GM13977 (cell line): ENCODE measurements at regions not wholly inside any gene's neighbourhood (a gene's known extent, or its start where the extent isn't known, plus 50 kb on each side); places are given as distances from the start of the nearest gene placed in this dataset.

ENCODE experiments used
- DNase-seq: peaks from one replicate; pipeline ENCODE4 v3.0.0; 2012; ENCODE audit warnings: low spot score
- in situ Hi-C: fragments of 300-500 bp; cut with MboI; formaldehyde crosslinking; loops from one replicate; pipeline ENCODE4 v1.12.0; 2022; ENCODE audit warnings: low sequenced_read_pairs, low pct_unique_long_range_greater_than_20kb, mixed read lengths, inconsistent platforms; ENCODE audit not compliant: unreplicated experiment
- TF ChIP-seq, protein P1 (sequence below): IDR thresholded peaks from 2 replicates; pipeline ENCODE4 v1.5.1; 2012; ENCODE audit warnings: mild to moderate bottlenecking, control low read depth; ENCODE audit not compliant: insufficient read depth; ENCODE audit errors: extremely low read depth, missing control alignments

- TF ChIP-seq, protein P1, sequence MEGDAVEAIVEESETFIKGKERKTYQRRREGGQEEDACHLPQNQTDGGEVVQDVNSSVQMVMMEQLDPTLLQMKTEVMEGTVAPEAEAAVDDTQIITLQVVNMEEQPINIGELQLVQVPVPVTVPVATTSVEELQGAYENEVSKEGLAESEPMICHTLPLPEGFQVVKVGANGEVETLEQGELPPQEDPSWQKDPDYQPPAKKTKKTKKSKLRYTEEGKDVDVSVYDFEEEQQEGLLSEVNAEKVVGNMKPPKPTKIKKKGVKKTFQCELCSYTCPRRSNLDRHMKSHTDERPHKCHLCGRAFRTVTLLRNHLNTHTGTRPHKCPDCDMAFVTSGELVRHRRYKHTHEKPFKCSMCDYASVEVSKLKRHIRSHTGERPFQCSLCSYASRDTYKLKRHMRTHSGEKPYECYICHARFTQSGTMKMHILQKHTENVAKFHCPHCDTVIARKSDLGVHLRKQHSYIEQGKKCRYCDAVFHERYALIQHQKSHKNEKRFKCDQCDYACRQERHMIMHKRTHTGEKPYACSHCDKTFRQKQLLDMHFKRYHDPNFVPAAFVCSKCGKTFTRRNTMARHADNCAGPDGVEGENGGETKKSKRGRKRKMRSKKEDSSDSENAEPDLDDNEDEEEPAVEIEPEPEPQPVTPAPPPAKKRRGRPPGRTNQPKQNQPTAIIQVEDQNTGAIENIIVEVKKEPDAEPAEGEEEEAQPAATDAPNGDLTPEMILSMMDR = no peak
- no peak for DNase-seq
- in situ Hi-C loops = no loop called here
Observed at GRCh38 chr9:87102126-87102525, 154.8 kb upstream of the GAS1 start.

DNA sequence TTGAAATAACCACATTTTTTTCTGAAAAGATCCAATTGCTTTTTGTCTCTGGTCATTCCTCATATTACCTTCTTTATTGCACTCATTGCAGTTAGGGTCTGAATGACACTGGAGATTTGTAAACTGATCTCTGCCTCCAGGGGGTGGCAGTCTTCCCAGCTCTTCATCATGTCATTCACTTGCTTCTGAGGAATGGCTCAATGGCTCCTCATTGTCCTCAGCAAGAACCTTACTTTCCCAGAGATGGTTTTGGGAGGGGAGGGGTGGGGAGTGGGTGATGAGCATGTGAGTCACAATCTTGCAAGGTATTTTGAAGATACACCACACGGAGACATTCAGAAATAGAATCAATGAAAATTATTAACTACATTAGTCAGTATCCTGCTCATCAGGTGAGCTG is 159.8 kb upstream of the GAS1 start:
- TF ChIP-seq, protein P1 = no peak
- no peak for DNase-seq
- in situ Hi-C loops = no loop called here

DNA sequence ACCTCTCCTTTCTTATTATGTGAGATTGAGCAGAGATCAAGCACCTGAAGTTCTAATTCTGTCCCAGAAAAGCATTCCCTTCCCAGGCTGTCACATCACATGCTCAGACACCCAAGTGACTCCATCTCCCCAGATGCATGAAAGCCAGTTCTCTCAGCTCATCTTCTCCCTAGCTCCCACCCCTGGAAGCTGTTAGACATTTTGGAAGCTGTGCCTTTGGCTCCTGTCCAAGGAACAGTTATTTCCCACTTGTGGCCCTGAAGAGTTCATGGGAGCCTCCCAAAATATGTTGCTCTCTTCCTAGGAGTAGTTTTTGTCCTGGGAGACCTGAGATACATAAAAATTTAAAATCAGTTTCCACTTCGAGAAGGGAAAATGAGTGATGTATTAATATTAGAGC is 161.4 kb upstream of the GAS1 start:
- DNase-seq = no peak
- in situ Hi-C loops = no loop called here
- TF ChIP-seq, protein P1 = no peak

DNA sequence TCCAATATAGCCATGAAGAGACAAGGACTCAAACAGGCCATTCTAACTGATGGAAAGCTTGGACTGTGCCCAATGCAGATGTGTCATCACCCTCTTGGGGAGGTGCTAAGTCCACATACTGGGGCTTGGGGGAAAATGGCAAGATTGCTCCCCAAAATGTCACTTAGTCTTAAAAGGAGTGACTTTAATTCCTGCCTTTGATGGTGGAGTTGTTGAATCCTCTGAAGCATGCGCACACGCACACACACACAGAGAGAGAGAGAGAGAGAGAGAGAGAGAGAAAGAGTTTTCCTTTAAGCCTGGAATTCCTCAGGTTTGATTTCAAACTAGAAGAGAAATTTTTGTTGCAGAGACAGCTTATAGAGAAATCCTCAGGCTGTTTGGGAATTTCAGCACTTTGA is 161.9 kb upstream of the GAS1 start:
- in situ Hi-C loops = no loop called here
- TF ChIP-seq, protein P1 = no peak
- DNase-seq = no peak

GRCh38 chr9:87109851-87110250 is 162.5 kb upstream of the GAS1 start:
- DNase-seq = no peak
- TF ChIP-seq, protein P1 = no peak

GRCh38 chr9:87111010-87111409 is 163.7 kb upstream of the GAS1 start:
- TF ChIP-seq, protein P1 = no peak
- DNase-seq = no peak
- in situ Hi-C loops = no loop called here

More at GRCh38 chr9:87109851-87110250, 162.5 kb upstream of the GAS1 start:
- in situ Hi-C loops = no loop called here

- in situ Hi-C loops = no loop called here
- TF ChIP-seq, protein P1 = no peak
- no peak for DNase-seq
Observed at GRCh38 chr9:87112656-87113055, 165.3 kb upstream of the GAS1 start.
